B cell (primary cell): ENCODE measurements at regions not wholly inside any gene's neighbourhood (a gene's known extent, or its start where the extent isn't known, plus 50 kb on each side); places are given as distances from the start of the nearest gene placed in this dataset.
"Not testable (repeated sequence)": the region's sequence is repeated elsewhere in the genome, so short reads cannot be mapped to it uniquely, and the experiment has no call there.

Source experiments
- ATAC-seq: fragments of 200-7000 bp; cut with Tn5 transposase; one replicate; pipeline ENCODE4 v1.10.0; 2021; ENCODE audit warnings: low read depth, mild to moderate bottlenecking, moderate number of reproducible peaks, moderate library complexity
- CTCF ChIA-PET: fragments of 350-600 bp; sonication (Branson Sonifier 250); formaldehyde crosslinking; loops from one replicate; lab custom pipeline; 2021; ENCODE audit warnings: antibody characterized with exemption, inconsistent platforms; lab: Charles Lee
- POLR2A ChIA-PET: fragments of 350-600 bp; sonication (Branson Sonifier 250); formaldehyde crosslinking; loops from one replicate; lab custom pipeline; 2021; ENCODE audit warnings: antibody characterized with exemption; lab: Charles Lee
- DNase-seq: peaks from one replicate; pipeline ENCODE4 v3.0.0; 2013
- H2AFZ ChIP-seq: 2 replicates; pipeline ENCODE4 v1.6.1; 2012; ENCODE audit warnings: mild to moderate bottlenecking, low read depth, low read length; ENCODE audit not compliant: insufficient read depth, poor library complexity, severe bottlenecking
- H3K27ac ChIP-seq, 2 donors: 1 replicate in 1 of 2; 2 replicates in 1 of 2; pipeline ENCODE4 v1.5.1; 2012 to 2013; ENCODE audit warnings: low read length in 2 of 2, mild to moderate bottlenecking in 2 of 2, moderate library complexity in 1 of 2
- H3K27me3 ChIP-seq, 4 experiments: fragments of 200-600 bp in 1 of 4; sonication (generic) in 1 of 4; replicated peaks in 1 of 4; 1 replicate in 2 of 4; 2 replicates in 2 of 4; pipeline versions ENCODE4 v1.6.1 to v1.7.0; 2013 to 2016; ENCODE audit warnings: low read length in 3 of 4, mild to moderate bottlenecking in 2 of 4, mixed read lengths in 1 of 4, moderate library complexity in 1 of 4; ENCODE audit not compliant: insufficient read depth in 4 of 4, control insufficient read depth in 3 of 4; ENCODE audit errors: control extremely low read depth in 1 of 4
- H3K36me3 ChIP-seq, 2 experiments: replicated peaks in 1 of 2; 1 replicate in 1 of 2; 2 replicates in 1 of 2; pipeline versions ENCODE4 v1.6.1 to v1.7.1; 2013; ENCODE audit warnings: low read length in 1 of 2; ENCODE audit not compliant: insufficient read depth in 2 of 2, control insufficient read depth in 1 of 2; ENCODE audit errors: control extremely low read depth in 1 of 2, extremely low read depth in 1 of 2
- H3K4me1 ChIP-seq, 2 donors: fragments of 200-600 bp in 1 of 2; sonication (generic) in 1 of 2; 1 replicate in 1 of 2; 2 replicates in 1 of 2; pipeline versions ENCODE4 v1.5.1 to v1.6.1; 2013 to 2017; ENCODE audit warnings: low read length in 2 of 2; ENCODE audit not compliant: control insufficient read depth in 2 of 2, insufficient read depth in 2 of 2
- H3K4me2 ChIP-seq: replicated peaks from 2 replicates; pipeline ENCODE3; 2012; ENCODE audit warnings: mild to moderate bottlenecking, low read depth, low read length; ENCODE audit not compliant: poor library complexity, severe bottlenecking
- H3K4me3 ChIP-seq, 5 experiments: fragments of 200-600 bp in 1 of 5; sonication (generic) in 1 of 5; 1 replicate in 3 of 5; 2 replicates in 2 of 5; pipeline versions ENCODE4 v1.5.1 to v1.7.0; 2011 to 2016; ENCODE audit warnings: low read length in 4 of 5, mild to moderate bottlenecking in 4 of 5, low read depth in 2 of 5, control low read depth in 1 of 5, moderate library complexity in 1 of 5; ENCODE audit not compliant: insufficient read depth in 1 of 5; ENCODE audit errors: control extremely low read depth in 1 of 5, extremely low read depth in 1 of 5
- H3K79me2 ChIP-seq: fragments of 200-600 bp; sonication (generic); one replicate; pipeline ENCODE4 v1.6.0; 2016; ENCODE audit warnings: low read length; ENCODE audit not compliant: control insufficient read depth, insufficient read depth
- H3K9ac ChIP-seq: fragments of 200-600 bp; sonication (generic); 2 replicates; pipeline ENCODE4 v1.6.1; 2017; ENCODE audit warnings: mild to moderate bottlenecking, low read length, moderate library complexity
- H3K9me3 ChIP-seq, 3 donors: one replicate each; pipeline versions ENCODE4 v1.6.1 to v1.7.1; 2013; ENCODE audit warnings: low read length in 2 of 3; ENCODE audit not compliant: control insufficient read depth in 2 of 3, insufficient read depth in 1 of 3; ENCODE audit errors: control extremely low read depth in 1 of 3
- H4K20me1 ChIP-seq: 2 replicates; pipeline ENCODE4 v1.6.0; 2012; ENCODE audit warnings: mild to moderate bottlenecking, low read length; ENCODE audit not compliant: insufficient read depth, control insufficient read depth, poor library complexity, severe bottlenecking
- H3K27ac Mint-ChIP-seq: one replicate; pipeline ENCODE4 v1.8.0; 2021; ENCODE audit warnings: mixed read lengths
- H3K27me3 Mint-ChIP-seq: one replicate; pipeline ENCODE4 v1.8.0; 2021; ENCODE audit warnings: mixed read lengths
- H3K4me1 Mint-ChIP-seq: one replicate; pipeline ENCODE4 v1.8.0; 2021; ENCODE audit warnings: mixed read lengths
- H3K4me3 Mint-ChIP-seq: one replicate; pipeline ENCODE4 v1.8.0; 2021; ENCODE audit warnings: mixed read lengths
- H3K9me3 Mint-ChIP-seq: one replicate; pipeline ENCODE4 v1.8.0; 2022; ENCODE audit warnings: mixed read lengths; ENCODE audit not compliant: insufficient read depth
- EZH2 ChIP-seq: IDR thresholded peaks from 2 replicates; pipeline ENCODE4 v1.6.1; 2012; ENCODE audit warnings: borderline replicate concordance, low read depth, mild to moderate bottlenecking, moderate library complexity, low read length; ENCODE audit not compliant: insufficient read depth, poor library complexity, severe bottlenecking
- WGBS: methylation state at CpG from one replicate; pipeline ENCODE4 v1.1.5; 2013; ENCODE audit warnings: missing lambda C conversion rate; ENCODE audit not compliant: insufficient coverage; 5-methylcytosine and 5-hydroxymethylcytosine counted together
- intact Hi-C: fragments of 100-400 bp; cut with micrococcal nuclease; formaldehyde crosslinking; loops from one replicate; pipeline ENCODE4 v1.10.0; 2022
- TF ChIP-seq, protein P1 (sequence below): fragments of 200-600 bp; IDR thresholded peaks from one replicate; pipeline ENCODE4 v1.8.0; 2022; ENCODE audit warnings: antibody characterized with exemption, mild to moderate bottlenecking

DNA sequence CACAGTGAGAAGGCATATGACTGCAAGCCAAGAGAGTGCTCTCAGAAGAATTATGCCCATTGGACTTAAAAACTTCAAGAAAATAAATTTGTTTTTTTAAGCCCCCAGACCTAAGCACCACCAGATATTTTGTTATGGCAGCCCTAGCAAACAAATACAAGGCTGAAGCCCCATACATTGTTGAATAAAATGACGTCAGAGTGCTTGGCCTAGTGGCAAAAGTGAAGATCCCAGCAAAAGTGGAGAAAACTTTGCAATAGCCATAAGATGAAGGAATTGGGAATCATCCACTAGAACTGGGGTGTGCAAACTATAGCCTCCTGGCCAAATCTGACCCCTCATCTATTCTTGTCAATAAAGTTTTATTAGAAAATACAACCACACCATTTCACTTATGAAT is 517.5 kb downstream of the IRS1 start:
- H3K79me2 ChIP-seq, result no peaks in the 10 kb centered on the region
- intact Hi-C loops, result no loop called here
- Mint-ChIP-seq H3K27ac (no peak overlapping the region), H3K4me3 (no peak overlapping the region), H3K9me3 (no peaks in the 10 kb centered on the region), H3K27me3 (peaks cover 14% of the 10 kb centered on the region), H3K4me1 (peaks cover 8% of the 10 kb centered on the region)
- H3K27ac ChIP-seq, result no peak overlapping the region
- H3K9me3 ChIP-seq, result no peaks in the 10 kb centered on the region
- no peak for DNase-seq
- H3K36me3 ChIP-seq, result no peaks in the 10 kb centered on the region
- no peak overlapping the region for H2AFZ ChIP-seq
- TF ChIP-seq, protein P1, sequence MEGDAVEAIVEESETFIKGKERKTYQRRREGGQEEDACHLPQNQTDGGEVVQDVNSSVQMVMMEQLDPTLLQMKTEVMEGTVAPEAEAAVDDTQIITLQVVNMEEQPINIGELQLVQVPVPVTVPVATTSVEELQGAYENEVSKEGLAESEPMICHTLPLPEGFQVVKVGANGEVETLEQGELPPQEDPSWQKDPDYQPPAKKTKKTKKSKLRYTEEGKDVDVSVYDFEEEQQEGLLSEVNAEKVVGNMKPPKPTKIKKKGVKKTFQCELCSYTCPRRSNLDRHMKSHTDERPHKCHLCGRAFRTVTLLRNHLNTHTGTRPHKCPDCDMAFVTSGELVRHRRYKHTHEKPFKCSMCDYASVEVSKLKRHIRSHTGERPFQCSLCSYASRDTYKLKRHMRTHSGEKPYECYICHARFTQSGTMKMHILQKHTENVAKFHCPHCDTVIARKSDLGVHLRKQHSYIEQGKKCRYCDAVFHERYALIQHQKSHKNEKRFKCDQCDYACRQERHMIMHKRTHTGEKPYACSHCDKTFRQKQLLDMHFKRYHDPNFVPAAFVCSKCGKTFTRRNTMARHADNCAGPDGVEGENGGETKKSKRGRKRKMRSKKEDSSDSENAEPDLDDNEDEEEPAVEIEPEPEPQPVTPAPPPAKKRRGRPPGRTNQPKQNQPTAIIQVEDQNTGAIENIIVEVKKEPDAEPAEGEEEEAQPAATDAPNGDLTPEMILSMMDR, result no peak
- TF ChIP-seq EZH2, result no peak
- H3K4me1 ChIP-seq, result peaks cover 0 to 3% of the 10 kb centered on the region in 2 donors
- H3K4me3 ChIP-seq, result no peak overlapping the region
- ChIA-PET POLR2A (no interaction called here), CTCF (no interaction called here)
- 60% methylated on average over 1 of the region's 1 CpG for WGBS
- H3K27me3 ChIP-seq, result no peaks in the 10 kb centered on the region
- ATAC-seq, result no peak
- H4K20me1 ChIP-seq, result no peaks in the 10 kb centered on the region
- no peak overlapping the region for H3K9ac ChIP-seq
- no peak overlapping the region for H3K4me2 ChIP-seq

DNA sequence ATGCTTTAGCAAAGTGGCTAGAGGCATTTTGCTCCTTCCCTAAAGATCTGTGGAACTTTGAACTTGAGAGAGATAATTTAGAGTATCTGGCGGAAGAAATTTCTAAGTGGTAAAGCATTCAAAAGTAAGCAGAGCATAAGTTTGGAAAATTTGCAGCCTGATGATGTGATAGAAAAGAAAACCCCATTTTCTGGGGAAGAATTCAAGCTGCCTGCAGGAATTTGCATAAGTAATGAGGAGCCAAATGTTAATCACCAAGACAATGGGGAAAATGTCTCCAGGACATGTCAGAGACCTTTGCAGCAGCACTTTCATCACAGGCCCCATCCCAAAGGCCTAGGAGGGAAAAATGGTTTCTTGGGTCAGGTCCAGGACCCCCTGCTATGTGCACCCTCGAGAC is 519.5 kb downstream of the IRS1 start:
- ATAC-seq, intact Hi-C loops: not testable (repeated sequence)

More for the DNA sequence above, 519.5 kb downstream of the IRS1 start:
- CTCF ChIA-PET, result interaction anchor here (1.3 kb wide), 1 partner anchor 8 kb away, joined by 3 read pairs; no protein-coding TSS in a partner anchor
- H3K79me2 ChIP-seq, H3K4me2 ChIP-seq, H3K36me3 ChIP-seq, H3K27me3 ChIP-seq, H3K4me1 Mint-ChIP-seq, H3K4me3 Mint-ChIP-seq, DNase-seq, H3K27ac Mint-ChIP-seq, H3K4me3 ChIP-seq, H3K9me3 Mint-ChIP-seq, H2AFZ ChIP-seq, H3K9me3 ChIP-seq, POLR2A ChIA-PET, H4K20me1 ChIP-seq, H3K9ac ChIP-seq, H3K27ac ChIP-seq, H3K4me1 ChIP-seq: not testable (repeated sequence)
- WGBS, result no CpG with 5 or more reads among the region's 2 CpGs
- H3K27me3 Mint-ChIP-seq, result peaks cover 14% of the 10 kb centered on the region
